H1 (cell line): ENCODE measurements at regions not wholly inside any gene's neighbourhood (a gene's known extent, or its start where the extent isn't known, plus 50 kb on each side); places are given as distances from the start of the nearest gene placed in this dataset.

Source experiments
- CTCF ChIA-PET: fragments of 300-600 bp; sonication (Branson Sonifier 250); formaldehyde crosslinking; loops from one replicate; lab custom pipeline; 2021; ENCODE audit not compliant: partially characterized antibody; lab: Charles Lee
- POLR2A ChIA-PET: fragments of 300-600 bp; sonication (Branson Sonifier 250); formaldehyde crosslinking; loops from one replicate; lab custom pipeline; 2021; ENCODE audit warnings: inconsistent platforms; ENCODE audit not compliant: partially characterized antibody; lab: Charles Lee
- DNase-seq, 2 experiments: peaks; one replicate each; pipeline versions ENCODE4 v3.0.0 to v3.0.0-alpha.2; 2010 to 2022; ENCODE audit warnings: low spot score in 2 of 2, low read depth in 1 of 2, mixed read lengths in 1 of 2
- FAIRE-seq: peaks from 2 replicates; lab custom pipeline; 2011; peaks lifted over from hg19 to GRCh38; lab: Jason Lieb, UNC
- H2AFZ ChIP-seq: 2 replicates; pipeline ENCODE4 v1.8.1; 2012; ENCODE audit warnings: low read length, inconsistent platforms
- H2AK5ac ChIP-seq: 2 replicates; pipeline ENCODE4 v1.6.1; 2013; ENCODE audit warnings: low read depth, low read length
- H2BK120ac ChIP-seq: replicated peaks from 2 replicates; pipeline ENCODE3; 2013; ENCODE audit warnings: low read depth, low read length, inconsistent platforms
- H2BK12ac ChIP-seq: 2 replicates; pipeline ENCODE4 v1.6.1; 2013; ENCODE audit warnings: low read depth, low read length
- H2BK15ac ChIP-seq: 2 replicates; pipeline ENCODE4 v1.6.1; 2013; ENCODE audit warnings: low read length
- H2BK20ac ChIP-seq: 2 replicates; pipeline ENCODE4 v1.6.1; 2013; ENCODE audit warnings: low read length
- H2BK5ac ChIP-seq: 2 replicates; pipeline ENCODE4 v1.6.1; 2013; ENCODE audit warnings: low read depth, low read length
- H3K14ac ChIP-seq: 2 replicates; pipeline ENCODE4 v1.6.1; 2013; ENCODE audit warnings: inconsistent platforms; ENCODE audit not compliant: insufficient read length
- H3K18ac ChIP-seq: 2 replicates; pipeline ENCODE4 v1.6.1; 2013; ENCODE audit warnings: low read length; ENCODE audit errors: extremely low read depth
- H3K23ac ChIP-seq: 2 replicates; pipeline ENCODE4 v1.6.1; 2013; ENCODE audit warnings: inconsistent platforms; ENCODE audit not compliant: insufficient read length
- H3K23me2 ChIP-seq: 2 replicates; pipeline ENCODE4 v1.6.1; 2013; ENCODE audit warnings: low read depth, low read length
- H3K27ac ChIP-seq: 2 replicates; pipeline ENCODE4 v1.6.1; 2011; ENCODE audit warnings: low read depth, low read length, inconsistent platforms
- H3K27me3 ChIP-seq, 4 experiments: replicated peaks in 1 of 4; 1 replicate in 1 of 4; 2 replicates in 3 of 4; pipeline versions ENCODE4 v1.6.1 to v1.8.1; 2011 to 2013; ENCODE audit warnings: low read length in 3 of 4, mild to moderate bottlenecking in 3 of 4, inconsistent platforms in 2 of 4, mixed read lengths in 2 of 4, moderate library complexity in 1 of 4; ENCODE audit not compliant: control insufficient read depth in 3 of 4, insufficient read depth in 3 of 4; ENCODE audit errors: extremely low read depth in 1 of 4
- H3K36me3 ChIP-seq, 4 experiments: 2 replicates each; pipeline versions ENCODE4 v1.6.1 to v1.8.1; 2011 to 2013; ENCODE audit warnings: mild to moderate bottlenecking in 4 of 4, low read length in 3 of 4, moderate library complexity in 2 of 4, control low read depth in 1 of 4, inconsistent platforms in 1 of 4; ENCODE audit not compliant: insufficient read depth in 4 of 4, control insufficient read depth in 2 of 4
- H3K4ac ChIP-seq: replicated peaks from 2 replicates; pipeline ENCODE3; 2013; ENCODE audit warnings: low read length, low read depth, mixed read lengths, inconsistent platforms; ENCODE audit not compliant: insufficient read length
- H3K4me1 ChIP-seq, 4 experiments: replicated peaks in 1 of 4; 1 replicate in 1 of 4; 2 replicates in 3 of 4; pipeline versions ENCODE4 v1.6.1 to v1.8.1; 2011 to 2013; ENCODE audit warnings: low read length in 3 of 4, inconsistent platforms in 2 of 4, mixed read lengths in 1 of 4; ENCODE audit not compliant: insufficient read depth in 4 of 4, control insufficient read depth in 3 of 4
- H3K4me2 ChIP-seq, 2 experiments: 2 replicates each; pipeline versions ENCODE4 v1.6.1 to v1.8.1; 2011 to 2013; ENCODE audit warnings: low read depth in 2 of 2, low read length in 2 of 2, control low read depth in 1 of 2, inconsistent platforms in 1 of 2, mild to moderate bottlenecking in 1 of 2; ENCODE audit not compliant: insufficient read depth in 1 of 2
- H3K4me3 ChIP-seq, 4 experiments: fragments of 200-600, 300-600 bp in 1 of 4; sonication (generic), shearing (Covaris generic), sonication (Bioruptor Twin) in 1 of 4; 2 replicates each; pipeline versions ENCODE4 v1.5.1 to v1.8.1; 2011 to 2016; ENCODE audit warnings: low read length in 4 of 4, low read depth in 3 of 4, control low read depth in 2 of 4, inconsistent platforms in 2 of 4, mild to moderate bottlenecking in 2 of 4, mixed read lengths in 1 of 4, moderate library complexity in 1 of 4; ENCODE audit not compliant: insufficient read depth in 2 of 4; ENCODE audit errors: extremely low read depth in 1 of 4
- H3K56ac ChIP-seq: replicated peaks from 2 replicates; pipeline ENCODE3; 2013; ENCODE audit warnings: low read depth, mild to moderate bottlenecking, mixed read lengths, low read length, inconsistent platforms; ENCODE audit not compliant: insufficient read length
- H3K79me1 ChIP-seq: 2 replicates; pipeline ENCODE4 v1.6.1; 2013; ENCODE audit warnings: low read depth, low read length, control low read depth
- H3K79me2 ChIP-seq, 2 experiments: 2 replicates each; pipeline versions ENCODE4 v1.6.1 to v1.8.1; 2012 to 2013; ENCODE audit warnings: low read length in 2 of 2, mild to moderate bottlenecking in 2 of 2, inconsistent platforms in 1 of 2; ENCODE audit not compliant: insufficient read depth in 2 of 2, control insufficient read depth in 1 of 2
- H3K9ac ChIP-seq, 4 experiments: replicated peaks in 1 of 4; 1 replicate in 1 of 4; 2 replicates in 3 of 4; pipeline versions ENCODE4 v1.6.1 to v1.8.1; 2011 to 2013; ENCODE audit warnings: low read depth in 3 of 4, low read length in 3 of 4, control low read depth in 2 of 4, mild to moderate bottlenecking in 2 of 4, moderate library complexity in 2 of 4, inconsistent platforms in 1 of 4; ENCODE audit errors: extremely low read depth in 1 of 4
- H3K9me3 ChIP-seq, 2 experiments: 2 replicates each; pipeline versions ENCODE4 v1.6.1 to v1.8.1; 2012 to 2013; ENCODE audit warnings: mild to moderate bottlenecking in 2 of 2, moderate library complexity in 2 of 2, control low read depth in 1 of 2, inconsistent platforms in 1 of 2, low read depth in 1 of 2, low read length in 1 of 2, mixed read lengths in 1 of 2; ENCODE audit not compliant: insufficient read depth in 2 of 2
- H4K20me1 ChIP-seq, 2 experiments: replicated peaks in 1 of 2; 2 replicates each; pipeline versions ENCODE3 to v1.8.1; 2011 to 2013; ENCODE audit warnings: inconsistent platforms in 2 of 2, low read length in 2 of 2, mild to moderate bottlenecking in 1 of 2; ENCODE audit not compliant: insufficient read depth in 2 of 2, control insufficient read depth in 1 of 2
- H4K5ac ChIP-seq: 2 replicates; pipeline ENCODE4 v1.6.1; 2013; ENCODE audit warnings: low read length, low read depth, mixed read lengths, inconsistent platforms; ENCODE audit not compliant: insufficient read length
- H4K8ac ChIP-seq: 2 replicates; pipeline ENCODE4 v1.8.0; 2013; ENCODE audit warnings: mild to moderate bottlenecking, moderate library complexity, low read length, inconsistent platforms; ENCODE audit not compliant: insufficient read depth; ENCODE audit errors: extremely low read depth
- H4K91ac ChIP-seq: replicated peaks from 2 replicates; pipeline ENCODE3; 2013; ENCODE audit warnings: low read length, mixed read lengths, inconsistent platforms; ENCODE audit not compliant: insufficient read length
- ASH2L ChIP-seq: fragments of 200-600, 300-600 bp; sonication (generic); IDR thresholded peaks from one replicate; pipeline ENCODE4 v1.7.1; 2017; ENCODE audit warnings: low read length
- EP300 ChIP-seq, 2 experiments: IDR thresholded peaks; 1 replicate in 1 of 2; 2 replicates in 1 of 2; pipeline ENCODE4 v1.6.1; 2011 to 2012; ENCODE audit warnings: low read depth in 2 of 2, low read length in 2 of 2, mild to moderate bottlenecking in 2 of 2, borderline replicate concordance in 1 of 2, inconsistent platforms in 1 of 2, moderate library complexity in 1 of 2
- GTF2F1 ChIP-seq: IDR thresholded peaks from 2 replicates; pipeline ENCODE4 v1.6.1; 2012; ENCODE audit warnings: low read depth, low read length, improper control_type of control experiment, borderline replicate concordance
- KDM1A ChIP-seq: fragments of 200-600, 300-600 bp; sonication (generic); IDR thresholded peaks from 2 replicates; pipeline ENCODE4 v1.7.1; 2016; ENCODE audit warnings: mild to moderate bottlenecking, low read length, borderline replicate concordance
- KDM4A ChIP-seq: IDR thresholded peaks from one replicate; pipeline ENCODE4 v1.7.1; 2012; ENCODE audit warnings: low read depth, mild to moderate bottlenecking, moderate library complexity, low read length, inconsistent platforms; ENCODE audit not compliant: severe bottlenecking
- MAX ChIP-seq: IDR thresholded peaks from 2 replicates; pipeline ENCODE4 v1.6.1; 2012; ENCODE audit warnings: inconsistent platforms
- POU5F1 ChIP-seq: IDR thresholded peaks from 2 replicates; pipeline ENCODE4 v1.6.1; 2011; ENCODE audit warnings: low read depth, mild to moderate bottlenecking, low read length, moderate library complexity
- RAD21 ChIP-seq, 2 experiments: IDR thresholded peaks in 1 of 2; conservative IDR thresholded peaks in 1 of 2; 2 replicates each; pipeline ENCODE4 v1.6.1; 2011; ENCODE audit warnings: low read depth in 2 of 2, low read length in 2 of 2, improper control_type of control experiment in 1 of 2, inconsistent platforms in 1 of 2, mild to moderate bottlenecking in 1 of 2, moderate library complexity in 1 of 2
- RBBP5 ChIP-seq: IDR thresholded peaks from 2 replicates; pipeline ENCODE4 v1.7.1; 2012; ENCODE audit warnings: low read depth, mild to moderate bottlenecking, inconsistent platforms, low read length, moderate library complexity, borderline replicate concordance
- RXRA ChIP-seq: IDR thresholded peaks from 2 replicates; pipeline ENCODE4 v1.6.1; 2011; ENCODE audit warnings: low read depth, mild to moderate bottlenecking, low read length, moderate library complexity; ENCODE audit not compliant: insufficient read depth
- SP1 ChIP-seq: IDR thresholded peaks from 2 replicates; pipeline ENCODE4 v1.6.1; 2011; ENCODE audit warnings: low read depth, low read length
- WGBS, 2 experiments: shearing (Covaris generic) in 1 of 2; methylation state at CpG; one replicate each; pipeline versions ENCODE4 v1.1.6 to v1.1.7; 2013 to 2015; ENCODE audit warnings: low lambda C conversion rate in 2 of 2, mixed read lengths in 2 of 2, inconsistent platforms in 1 of 2, low coverage in 1 of 2, missing lambda C conversion rate in 1 of 2; ENCODE audit not compliant: insufficient replicate concordance in 2 of 2, insufficient coverage in 1 of 2, insufficient read length in 1 of 2; ENCODE audit errors: extremely low coverage in 1 of 2, missing lambda C conversion rate in 1 of 2; 5-methylcytosine and 5-hydroxymethylcytosine counted together

DNA sequence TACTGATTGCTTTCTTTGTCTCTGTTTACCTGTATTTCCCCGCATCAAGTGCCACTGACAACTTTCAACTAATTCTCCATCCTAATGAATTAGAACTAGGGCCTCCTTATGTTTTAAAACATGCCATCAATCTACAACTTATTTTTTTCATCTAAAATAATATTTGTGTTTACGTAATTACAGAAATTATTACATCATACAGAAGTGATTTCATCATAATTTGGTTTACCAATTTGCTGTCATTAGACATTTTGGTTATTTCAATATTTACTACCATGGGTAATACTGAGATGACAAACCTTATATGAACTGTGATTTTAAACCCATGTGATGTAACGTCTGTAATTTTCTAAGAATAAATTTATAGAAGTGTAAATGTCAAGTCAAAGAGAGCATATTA lies 468.0 kb upstream of the IL12A start:
- Histone ChIP-seq H3K4me3 (no peak overlapping the region), H3K4me1 (no peaks in the 10 kb centered on the region), H3K4ac (no peak overlapping the region), H3K27me3 (no peaks in the 10 kb centered on the region), H3K79me2 (no peaks in the 10 kb centered on the region), H4K20me1 (no peaks in the 10 kb centered on the region), H4K8ac (no peak overlapping the region), H2AK5ac (no peak overlapping the region), H3K79me1 (no peaks in the 10 kb centered on the region), H3K14ac (no peak overlapping the region), H3K23ac (no peak overlapping the region), H3K18ac (no peak overlapping the region), H3K9me3 (no peaks in the 10 kb centered on the region), H2BK5ac (no peak overlapping the region), H3K4me2 (no peak overlapping the region), H4K91ac (no peak overlapping the region), H3K9ac (no peak overlapping the region), H3K23me2 (no peaks in the 10 kb centered on the region), H2BK15ac (no peak overlapping the region), H3K27ac (no peak overlapping the region)
- no peak for FAIRE-seq
- POLR2A ChIA-PET: no interaction called here
- DNase-seq: no peak
- CTCF ChIA-PET: interaction anchor here (1.1 kb wide), 1 partner anchor 22 kb away, joined by 3 read pairs; no protein-coding TSS in a partner anchor
- TF ChIP-seq RXRA: no peak
- no peak for TF ChIP-seq GTF2F1
- TF ChIP-seq POU5F1: no peak
- TF ChIP-seq SP1: no peak
- no peak for TF ChIP-seq ASH2L
- no peak for TF ChIP-seq KDM1A
- TF ChIP-seq RAD21 (IDR thresholded peaks at IDR 0.05 in 1 of 2, conservative IDR thresholded peaks at IDR 0.05 in 1 of 2; ENCODE audit: low read depth in 2 of 2, low read length in 2 of 2): no peak
- TF ChIP-seq MAX: no peak
- TF ChIP-seq KDM4A: no peak
- no peak for TF ChIP-seq RBBP5
- TF ChIP-seq EP300 (IDR thresholded peaks at IDR 0.05; ENCODE audit: borderline replicate concordance in 1 of 2, low read depth in 2 of 2, low read length in 2 of 2): no peak
- TF ChIP-seq, all 59 proteins: peak for 0
- Histone ChIP-seq H2AFZ (no peak overlapping the region), H4K5ac (no peak overlapping the region), H3K36me3 (no peaks in the 10 kb centered on the region), H3K56ac (no peak overlapping the region), H2BK20ac (no peak overlapping the region), H2BK120ac (no peak overlapping the region), H2BK12ac (no peak overlapping the region)
- 90% methylated on average over 3 of the region's 3 CpGs; no CpG with 5 or more reads in 1 of the 2 experiments for WGBS, 2 experiments
